ENCODE measurements at regions not wholly inside any gene's neighbourhood (a gene's known extent, or its start where the extent isn't known, plus 50 kb on each side); places are given as distances from the start of the nearest gene placed in this dataset.

DNA sequence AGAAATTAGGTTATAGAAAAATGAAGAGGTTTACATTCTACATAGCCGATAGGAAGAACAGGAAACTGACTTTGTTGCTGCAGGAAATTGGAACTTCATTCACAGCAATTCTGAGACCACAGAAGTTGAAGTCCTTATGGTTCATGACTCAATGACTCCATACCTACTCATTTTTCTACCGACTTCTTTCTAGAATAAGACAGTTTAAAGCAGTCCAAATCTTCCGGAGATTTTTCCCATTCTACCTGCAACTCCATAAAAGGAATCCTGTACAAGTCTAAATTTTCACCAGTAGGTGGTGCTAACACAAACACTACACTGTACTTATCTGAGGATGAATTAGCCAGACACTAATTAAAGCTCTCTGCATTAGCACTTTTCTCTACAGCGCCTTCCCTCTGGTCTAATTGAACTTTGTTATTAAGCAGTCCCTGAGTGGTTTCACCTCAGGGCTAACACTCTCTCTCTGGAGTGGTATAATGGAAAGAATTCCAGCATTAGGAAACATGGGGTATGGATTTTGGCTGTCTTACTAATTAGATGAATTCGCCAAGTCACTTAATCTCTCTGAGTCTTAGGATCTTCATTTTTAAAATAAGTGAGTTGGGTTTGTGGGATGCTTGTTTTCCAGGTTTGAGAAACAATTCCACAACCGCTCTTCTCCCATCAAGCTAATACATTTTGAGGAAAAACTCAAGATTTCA is 167.9 kb downstream of the SMIM20 start:
- TF ChIP-seq, protein P1, sequence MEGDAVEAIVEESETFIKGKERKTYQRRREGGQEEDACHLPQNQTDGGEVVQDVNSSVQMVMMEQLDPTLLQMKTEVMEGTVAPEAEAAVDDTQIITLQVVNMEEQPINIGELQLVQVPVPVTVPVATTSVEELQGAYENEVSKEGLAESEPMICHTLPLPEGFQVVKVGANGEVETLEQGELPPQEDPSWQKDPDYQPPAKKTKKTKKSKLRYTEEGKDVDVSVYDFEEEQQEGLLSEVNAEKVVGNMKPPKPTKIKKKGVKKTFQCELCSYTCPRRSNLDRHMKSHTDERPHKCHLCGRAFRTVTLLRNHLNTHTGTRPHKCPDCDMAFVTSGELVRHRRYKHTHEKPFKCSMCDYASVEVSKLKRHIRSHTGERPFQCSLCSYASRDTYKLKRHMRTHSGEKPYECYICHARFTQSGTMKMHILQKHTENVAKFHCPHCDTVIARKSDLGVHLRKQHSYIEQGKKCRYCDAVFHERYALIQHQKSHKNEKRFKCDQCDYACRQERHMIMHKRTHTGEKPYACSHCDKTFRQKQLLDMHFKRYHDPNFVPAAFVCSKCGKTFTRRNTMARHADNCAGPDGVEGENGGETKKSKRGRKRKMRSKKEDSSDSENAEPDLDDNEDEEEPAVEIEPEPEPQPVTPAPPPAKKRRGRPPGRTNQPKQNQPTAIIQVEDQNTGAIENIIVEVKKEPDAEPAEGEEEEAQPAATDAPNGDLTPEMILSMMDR (IDR thresholded peaks at IDR 0.05), result peak; percentile 2 to 55 (median 51)
- TF ChIP-seq POLR2AphosphoS5 (IDR thresholded peaks at IDR 0.05; ENCODE audit: insufficient read depth in 1 of 2, low read depth in 1 of 2), result no peak

Data from vagina (tissue), 2 donors.